ENCODE measurements at regions not wholly inside any gene's neighbourhood (a gene's known extent, or its start where the extent isn't known, plus 50 kb on each side); places are given as distances from the start of the nearest gene placed in this dataset.

DNA sequence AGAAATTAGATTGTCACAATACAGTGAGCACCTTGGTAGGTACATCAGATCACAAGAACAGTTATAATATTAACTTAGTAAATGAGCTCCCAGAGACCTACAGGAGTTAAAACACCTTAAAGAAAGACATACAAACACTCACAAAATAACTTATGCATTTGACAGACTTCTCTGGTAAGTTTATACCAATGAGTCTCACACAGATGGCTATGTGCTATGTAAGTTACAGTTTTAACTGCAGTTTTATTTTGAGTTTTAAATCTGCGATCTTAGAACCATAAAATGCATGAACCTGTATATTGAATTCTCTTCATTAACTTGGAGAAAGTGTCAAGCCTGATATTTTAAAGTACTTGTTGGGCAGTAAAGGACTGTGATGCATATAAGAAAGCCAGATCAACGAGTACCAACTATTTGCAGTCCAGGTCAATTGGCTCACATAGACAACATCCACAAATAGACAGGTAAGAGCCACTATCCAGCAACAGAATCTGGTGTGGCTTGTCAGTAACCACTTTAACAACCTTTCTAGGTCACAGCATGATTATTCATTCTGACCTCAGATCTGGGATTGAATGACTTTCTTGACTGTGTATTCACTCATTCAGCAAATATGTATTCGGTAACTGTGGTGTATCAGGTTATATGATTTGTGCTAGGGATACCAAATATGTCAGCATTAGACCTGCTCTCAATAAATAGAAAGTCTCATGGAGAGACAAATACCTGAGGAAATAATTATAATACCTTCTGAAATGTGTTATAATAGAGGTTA, 856.6 kb upstream of the MGAT4C start:
- H3K4me3 Mint-ChIP-seq, result no peak overlapping the region
- H3K27ac Mint-ChIP-seq, result no peak overlapping the region
- no peak for DNase-seq

DNA sequence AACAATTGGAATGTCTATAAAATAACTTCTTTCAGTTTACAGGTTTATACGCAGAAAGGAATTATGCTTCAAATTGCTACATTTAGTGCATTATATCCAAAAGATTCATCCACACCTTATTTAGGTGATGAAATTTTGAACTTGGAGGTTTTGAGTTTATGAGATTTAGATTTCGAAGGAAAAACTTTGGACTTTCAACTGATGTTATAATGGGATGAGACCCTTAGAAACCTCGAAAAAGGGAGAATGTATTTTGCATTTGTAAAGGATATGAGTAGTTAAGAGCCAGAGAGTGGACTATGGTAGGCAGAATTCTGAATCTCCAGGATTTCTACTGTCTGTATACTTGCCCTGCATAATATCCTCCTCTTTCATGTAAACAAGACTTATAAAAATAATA, 851.6 kb upstream of the MGAT4C start:
- TF ChIP-seq, protein P1, sequence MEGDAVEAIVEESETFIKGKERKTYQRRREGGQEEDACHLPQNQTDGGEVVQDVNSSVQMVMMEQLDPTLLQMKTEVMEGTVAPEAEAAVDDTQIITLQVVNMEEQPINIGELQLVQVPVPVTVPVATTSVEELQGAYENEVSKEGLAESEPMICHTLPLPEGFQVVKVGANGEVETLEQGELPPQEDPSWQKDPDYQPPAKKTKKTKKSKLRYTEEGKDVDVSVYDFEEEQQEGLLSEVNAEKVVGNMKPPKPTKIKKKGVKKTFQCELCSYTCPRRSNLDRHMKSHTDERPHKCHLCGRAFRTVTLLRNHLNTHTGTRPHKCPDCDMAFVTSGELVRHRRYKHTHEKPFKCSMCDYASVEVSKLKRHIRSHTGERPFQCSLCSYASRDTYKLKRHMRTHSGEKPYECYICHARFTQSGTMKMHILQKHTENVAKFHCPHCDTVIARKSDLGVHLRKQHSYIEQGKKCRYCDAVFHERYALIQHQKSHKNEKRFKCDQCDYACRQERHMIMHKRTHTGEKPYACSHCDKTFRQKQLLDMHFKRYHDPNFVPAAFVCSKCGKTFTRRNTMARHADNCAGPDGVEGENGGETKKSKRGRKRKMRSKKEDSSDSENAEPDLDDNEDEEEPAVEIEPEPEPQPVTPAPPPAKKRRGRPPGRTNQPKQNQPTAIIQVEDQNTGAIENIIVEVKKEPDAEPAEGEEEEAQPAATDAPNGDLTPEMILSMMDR (IDR thresholded peaks at IDR 0.05), result no peak
- Mint-ChIP-seq H3K4me1 (ENCODE audit: low read depth) (no peaks in the 10 kb centered on the region), H3K27ac (no peak overlapping the region), H3K9me3 (peaks cover 20% of the 10 kb centered on the region), H3K36me3 (ENCODE audit: low read depth) (no peaks in the 10 kb centered on the region), H3K27me3 (ENCODE audit: insufficient read depth) (no peaks in the 10 kb centered on the region; the same call in 1 of the 2 replicates), H3K4me3 (no peak overlapping the region)
- no peak for DNase-seq

More for the DNA sequence above, 856.6 kb upstream of the MGAT4C start:
- H3K27me3 Mint-ChIP-seq (ENCODE audit: insufficient read depth), result no peaks in the 10 kb centered on the region; the same call in 1 of the 2 replicates
- TF ChIP-seq, protein P1 (IDR thresholded peaks at IDR 0.05), result no peak
- H3K4me1 Mint-ChIP-seq (ENCODE audit: low read depth), result no peaks in the 10 kb centered on the region
- H3K36me3 Mint-ChIP-seq (ENCODE audit: low read depth), result no peaks in the 10 kb centered on the region
- H3K9me3 Mint-ChIP-seq, result peaks cover 25% of the 10 kb centered on the region

DNA sequence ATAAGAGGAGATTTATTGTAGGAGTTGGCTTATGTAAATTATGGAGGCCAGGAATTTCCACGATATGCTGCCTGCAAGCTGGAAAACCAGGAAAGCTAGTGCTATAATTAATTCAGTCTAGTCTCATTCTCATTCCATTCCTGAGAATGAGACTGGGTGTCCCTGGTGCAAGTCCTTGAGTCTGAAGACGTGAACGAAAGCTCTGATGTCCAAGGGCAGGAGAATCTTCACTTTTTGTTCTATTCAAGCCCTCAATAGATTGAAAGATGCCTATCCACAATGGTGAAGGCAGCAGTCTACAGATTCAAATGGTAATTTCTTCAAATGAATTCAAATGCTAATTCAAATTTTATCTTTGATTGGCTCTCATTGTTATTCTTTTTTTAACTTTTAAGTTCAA, 851.1 kb upstream of the MGAT4C start:
- no peaks in the 10 kb centered on the region for H3K36me3 Mint-ChIP-seq (ENCODE audit: low read depth)
- no peak overlapping the region for H3K27ac Mint-ChIP-seq
- TF ChIP-seq, protein P1 (IDR thresholded peaks at IDR 0.05), result no peak
- peaks cover 20% of the 10 kb centered on the region for H3K9me3 Mint-ChIP-seq
- DNase-seq, result no peak
- H3K27me3 Mint-ChIP-seq (ENCODE audit: insufficient read depth), result no peaks in the 10 kb centered on the region; the same call in 1 of the 2 replicates
- no peak overlapping the region for H3K4me3 Mint-ChIP-seq
- H3K4me1 Mint-ChIP-seq (ENCODE audit: low read depth), result no peaks in the 10 kb centered on the region

DNA sequence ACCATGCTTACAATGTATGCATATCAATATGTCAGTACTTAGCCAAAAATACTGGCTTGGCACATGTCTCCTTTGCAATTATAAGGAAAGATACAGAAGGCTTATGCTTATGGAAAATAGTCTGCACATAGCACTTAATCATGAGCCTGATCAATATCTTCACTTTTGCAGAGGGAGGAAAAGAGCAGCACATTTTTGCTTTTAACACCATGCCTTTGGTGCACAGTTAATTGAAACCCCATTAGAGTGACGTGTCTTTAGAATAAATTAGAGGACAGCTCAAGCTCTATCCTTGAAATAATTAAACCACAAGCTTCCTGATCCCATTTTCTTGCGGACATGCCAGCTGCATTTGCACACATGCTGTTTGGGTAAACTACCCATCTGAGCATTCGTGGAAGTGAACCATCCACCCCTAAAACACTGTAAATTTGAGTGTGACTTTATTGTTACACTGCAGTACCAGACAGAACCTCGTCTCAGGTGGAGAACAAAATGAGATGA, 839.9 kb upstream of the MGAT4C start:
- TF ChIP-seq, protein P1 (IDR thresholded peaks at IDR 0.05), result no peak
- no peaks in the 10 kb centered on the region for H3K36me3 Mint-ChIP-seq (ENCODE audit: low read depth)
- peaks cover 18% of the 10 kb centered on the region for H3K9me3 Mint-ChIP-seq
- H3K4me3 Mint-ChIP-seq, result no peak overlapping the region
- H3K27me3 Mint-ChIP-seq (ENCODE audit: insufficient read depth), result no peaks in the 10 kb centered on the region
- no peak overlapping the region for H3K27ac Mint-ChIP-seq
- H3K4me1 Mint-ChIP-seq (ENCODE audit: low read depth), result no peaks in the 10 kb centered on the region
- DNase-seq, result no peak

DNA sequence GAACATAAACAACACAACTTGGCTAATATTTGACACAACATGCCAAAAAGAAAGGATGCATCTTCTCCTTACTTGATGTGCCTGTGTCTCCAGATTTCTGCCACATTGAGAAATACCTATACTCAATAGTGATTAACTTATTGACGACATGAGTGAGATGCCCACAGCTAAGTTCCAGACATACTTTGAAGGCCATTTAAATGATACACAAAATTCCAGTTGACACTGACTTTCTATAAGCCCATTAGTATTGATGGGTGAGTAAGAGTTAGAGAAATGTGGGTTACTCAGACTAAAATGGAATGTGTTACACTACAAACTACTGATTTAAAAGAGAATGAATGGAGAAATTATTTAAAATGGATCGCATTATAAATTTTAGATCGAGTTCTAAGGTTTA, 838.2 kb upstream of the MGAT4C start:
- Mint-ChIP-seq H3K36me3 (ENCODE audit: low read depth) (no peaks in the 10 kb centered on the region), H3K9me3 (peaks cover 8% of the 10 kb centered on the region), H3K4me3 (no peak overlapping the region), H3K27ac (no peak overlapping the region), H3K27me3 (ENCODE audit: insufficient read depth) (no peaks in the 10 kb centered on the region), H3K4me1 (ENCODE audit: low read depth) (no peaks in the 10 kb centered on the region)
- no peak for DNase-seq
- TF ChIP-seq, protein P1 (IDR thresholded peaks at IDR 0.05), result no peak
